CD14-positive monocyte (primary cell): ENCODE measurements at regions not wholly inside any gene's neighbourhood (a gene's known extent, or its start where the extent isn't known, plus 50 kb on each side); places are given as distances from the start of the nearest gene placed in this dataset.

Experiments
- DNase-seq, 3 donors: peaks; one replicate each; pipeline ENCODE4 v3.0.0-alpha.2; 2011 to 2022
- H2AFZ ChIP-seq: 2 replicates; pipeline ENCODE4 v1.6.0; 2012; ENCODE audit warnings: mild to moderate bottlenecking, low read depth, low read length, inconsistent platforms; ENCODE audit not compliant: insufficient read depth, poor library complexity, severe bottlenecking
- H3K27ac ChIP-seq, 2 donors: 1 replicate in 1 of 2; 2 replicates in 1 of 2; pipeline ENCODE4 v1.5.1; 2012 to 2013; ENCODE audit warnings: low read length in 2 of 2, control low read depth in 1 of 2, inconsistent platforms in 1 of 2, low read depth in 1 of 2, mild to moderate bottlenecking in 1 of 2
- H3K27me3 ChIP-seq, 2 donors: one replicate each; pipeline versions ENCODE4 v1.6.0 to v1.6.1; 2011 to 2013; ENCODE audit warnings: low read length in 2 of 2; ENCODE audit not compliant: control insufficient read depth in 2 of 2, insufficient read depth in 2 of 2
- H3K36me3 ChIP-seq, 2 donors: replicated peaks in 1 of 2; 1 replicate in 1 of 2; 2 replicates in 1 of 2; pipeline versions ENCODE4 v1.5.1 to v1.6.1; 2012 to 2013; ENCODE audit warnings: low read length in 2 of 2, control low read depth in 1 of 2, inconsistent platforms in 1 of 2, mild to moderate bottlenecking in 1 of 2; ENCODE audit not compliant: insufficient read depth in 2 of 2, control insufficient read depth in 1 of 2
- H3K4me1 ChIP-seq, 2 donors: 1 replicate in 1 of 2; 2 replicates in 1 of 2; pipeline versions ENCODE4 v1.5.1 to v1.6.1; 2012 to 2013; ENCODE audit warnings: low read length in 2 of 2, control low read depth in 1 of 2, inconsistent platforms in 1 of 2, mild to moderate bottlenecking in 1 of 2, moderate library complexity in 1 of 2; ENCODE audit not compliant: insufficient read depth in 2 of 2, control insufficient read depth in 1 of 2
- H3K4me2 ChIP-seq: replicated peaks from 2 replicates; pipeline ENCODE3; 2012; ENCODE audit warnings: low read length, moderate library complexity, mild to moderate bottlenecking; ENCODE audit not compliant: poor library complexity, severe bottlenecking; ENCODE audit errors: extremely low read depth
- H3K4me3 ChIP-seq, 3 experiments: fragments of 200-600 bp in 1 of 3; sonication (generic) in 1 of 3; replicated peaks in 1 of 3; 1 replicate in 2 of 3; 2 replicates in 1 of 3; pipeline ENCODE4 v1.5.1; 2011 to 2013; ENCODE audit warnings: low read length in 3 of 3, mild to moderate bottlenecking in 3 of 3, control low read depth in 2 of 3, low read depth in 2 of 3, inconsistent platforms in 1 of 3, moderate library complexity in 1 of 3
- H3K79me2 ChIP-seq: 2 replicates; pipeline ENCODE4 v1.6.0; 2012; ENCODE audit warnings: mild to moderate bottlenecking, control low read depth, inconsistent platforms, low read length, moderate library complexity; ENCODE audit not compliant: insufficient read depth
- H3K9ac ChIP-seq: 2 replicates; pipeline ENCODE4 v1.6.0; 2017; ENCODE audit warnings: low read length, mild to moderate bottlenecking; ENCODE audit not compliant: insufficient read depth, poor library complexity, severe bottlenecking
- H3K9me3 ChIP-seq, 2 donors: replicated peaks in 1 of 2; 1 replicate in 1 of 2; 2 replicates in 1 of 2; pipeline versions ENCODE4 v1.5.1 to v1.6.1; 2012 to 2013; ENCODE audit warnings: low read length in 2 of 2, control low read depth in 1 of 2; ENCODE audit not compliant: control insufficient read depth in 1 of 2, insufficient read depth in 1 of 2
- H4K20me1 ChIP-seq: 2 replicates; pipeline ENCODE4 v1.6.0; 2012; ENCODE audit warnings: mild to moderate bottlenecking, low read length, control low read depth, moderate library complexity; ENCODE audit not compliant: insufficient read depth
- H3K27ac Mint-ChIP-seq, 7 donors: one replicate each; pipeline ENCODE4 v1.8.0; 2020; ENCODE audit warnings: mild to moderate bottlenecking in 7 of 7, mixed read lengths in 7 of 7, moderate library complexity in 6 of 7, inconsistent platforms in 2 of 7
- H3K27me3 Mint-ChIP-seq, 3 donors: one replicate each; pipeline ENCODE4 v1.8.0; 2021 to 2022; ENCODE audit warnings: low read depth in 3 of 3, mild to moderate bottlenecking in 3 of 3, mixed read lengths in 3 of 3, moderate library complexity in 3 of 3, inconsistent platforms in 1 of 3
- H3K36me3 Mint-ChIP-seq, 2 donors: one replicate each; pipeline ENCODE4 v1.8.0; 2020; ENCODE audit warnings: mixed read lengths in 2 of 2, inconsistent platforms in 1 of 2, mild to moderate bottlenecking in 1 of 2
- H3K4me1 Mint-ChIP-seq: one replicate; pipeline ENCODE4 v1.8.0; 2020; ENCODE audit warnings: mild to moderate bottlenecking, mixed read lengths
- H3K4me3 Mint-ChIP-seq, 2 donors: one replicate each; pipeline ENCODE4 v1.8.0; 2020; ENCODE audit warnings: mild to moderate bottlenecking in 2 of 2, mixed read lengths in 2 of 2, moderate library complexity in 1 of 2
- H3K9me3 Mint-ChIP-seq, 7 donors: one replicate each; pipeline ENCODE4 v1.8.0; 2020 to 2022; ENCODE audit warnings: mixed read lengths in 7 of 7, mild to moderate bottlenecking in 6 of 7, moderate library complexity in 6 of 7, inconsistent platforms in 2 of 7
- WGBS: methylation state at CpG from one replicate; pipeline ENCODE4 v1.1.5; 2013; ENCODE audit warnings: missing lambda C conversion rate; ENCODE audit not compliant: insufficient coverage; 5-methylcytosine and 5-hydroxymethylcytosine counted together
- intact Hi-C, 2 donors: fragments of 100-400 bp; cut with micrococcal nuclease; formaldehyde crosslinking; loops; one replicate each; pipeline versions ENCODE4 v1.15.0 to v1.15.1; 2023
- TF ChIP-seq, protein P1 (sequence below): fragments of 200-600 bp; IDR thresholded peaks from one replicate; pipeline ENCODE4 v1.8.0; 2022; ENCODE audit warnings: antibody characterized with exemption, mild to moderate bottlenecking

DNA sequence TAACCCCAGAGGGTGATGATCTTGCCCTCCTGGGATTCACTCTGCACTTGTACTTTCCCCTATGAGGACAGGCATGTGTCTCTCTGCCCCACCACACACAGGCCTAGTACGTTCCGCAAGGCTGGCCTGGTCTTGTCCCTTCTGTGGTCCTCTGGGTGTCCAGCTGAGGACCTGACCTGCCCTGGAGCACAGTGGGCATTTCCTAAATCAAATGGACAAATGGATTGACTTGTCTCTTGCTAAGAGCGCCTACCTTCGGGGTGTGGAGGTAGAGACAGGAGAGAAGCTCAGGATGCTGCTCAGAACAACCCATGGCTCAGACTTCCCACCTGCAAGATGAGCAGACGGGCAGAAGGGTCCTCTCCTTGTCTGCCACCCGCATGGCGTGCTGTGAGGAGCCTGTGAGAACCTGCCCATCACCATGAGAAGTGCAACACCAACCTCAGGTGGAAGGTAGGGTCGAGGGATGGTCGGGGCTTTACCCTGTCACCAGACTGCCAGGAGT lies 133.6 kb downstream of the MYCN start:
- H3K4me2 ChIP-seq = no peak overlapping the region
- H3K9ac ChIP-seq = no peak overlapping the region
- Mint-ChIP-seq H3K4me3 (no peak overlapping the region), H3K4me1 (no peaks in the 10 kb centered on the region), H3K27ac (peak overlapping the region in 1 of 7 donors; percentile 6), H3K9me3 (peaks cover 0 to 5% (median 0%) of the 10 kb centered on the region in 7 donors), H3K36me3 (no peaks in the 10 kb centered on the region), H3K27me3 (peaks cover 0 to 10% (median 3%) of the 10 kb centered on the region in 3 donors)
- H3K79me2 ChIP-seq = no peaks in the 10 kb centered on the region
- no peaks in the 10 kb centered on the region for H4K20me1 ChIP-seq
- no peaks in the 10 kb centered on the region for H3K9me3 ChIP-seq
- H3K27ac ChIP-seq = no peak overlapping the region
- H3K27me3 ChIP-seq = no peaks in the 10 kb centered on the region
- intact Hi-C loops = no loop called here
- H3K4me3 ChIP-seq = no peak overlapping the region
- TF ChIP-seq, protein P1, sequence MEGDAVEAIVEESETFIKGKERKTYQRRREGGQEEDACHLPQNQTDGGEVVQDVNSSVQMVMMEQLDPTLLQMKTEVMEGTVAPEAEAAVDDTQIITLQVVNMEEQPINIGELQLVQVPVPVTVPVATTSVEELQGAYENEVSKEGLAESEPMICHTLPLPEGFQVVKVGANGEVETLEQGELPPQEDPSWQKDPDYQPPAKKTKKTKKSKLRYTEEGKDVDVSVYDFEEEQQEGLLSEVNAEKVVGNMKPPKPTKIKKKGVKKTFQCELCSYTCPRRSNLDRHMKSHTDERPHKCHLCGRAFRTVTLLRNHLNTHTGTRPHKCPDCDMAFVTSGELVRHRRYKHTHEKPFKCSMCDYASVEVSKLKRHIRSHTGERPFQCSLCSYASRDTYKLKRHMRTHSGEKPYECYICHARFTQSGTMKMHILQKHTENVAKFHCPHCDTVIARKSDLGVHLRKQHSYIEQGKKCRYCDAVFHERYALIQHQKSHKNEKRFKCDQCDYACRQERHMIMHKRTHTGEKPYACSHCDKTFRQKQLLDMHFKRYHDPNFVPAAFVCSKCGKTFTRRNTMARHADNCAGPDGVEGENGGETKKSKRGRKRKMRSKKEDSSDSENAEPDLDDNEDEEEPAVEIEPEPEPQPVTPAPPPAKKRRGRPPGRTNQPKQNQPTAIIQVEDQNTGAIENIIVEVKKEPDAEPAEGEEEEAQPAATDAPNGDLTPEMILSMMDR = no peak
- DNase-seq = no peak
- WGBS = 96% methylated on average over 7 of the region's 9 CpGs
- no peak overlapping the region for H2AFZ ChIP-seq
- no peaks in the 10 kb centered on the region for H3K36me3 ChIP-seq
- no peaks in the 10 kb centered on the region for H3K4me1 ChIP-seq

- no peak overlapping the region for H3K27ac ChIP-seq
- WGBS = 100% methylated on average over 2 of the region's 4 CpGs
- H3K27me3 Mint-ChIP-seq = peaks cover 0 to 7% (median 3%) of the 10 kb centered on the region in 3 donors
- H3K27me3 ChIP-seq = no peaks in the 10 kb centered on the region
- no peak overlapping the region for H3K27ac Mint-ChIP-seq
- no peaks in the 10 kb centered on the region for H3K4me1 Mint-ChIP-seq
- no peaks in the 10 kb centered on the region for H3K4me1 ChIP-seq
- no peak for DNase-seq
- H3K4me2 ChIP-seq = no peak overlapping the region
- no peaks in the 10 kb centered on the region for H3K79me2 ChIP-seq
- intact Hi-C loops = no loop called here
- H3K9me3 ChIP-seq = no peaks in the 10 kb centered on the region
- H3K4me3 ChIP-seq = no peak overlapping the region
- H2AFZ ChIP-seq = no peak overlapping the region
- no peak overlapping the region for H3K9ac ChIP-seq
- no peaks in the 10 kb centered on the region for H4K20me1 ChIP-seq
- no peaks in the 10 kb centered on the region for H3K36me3 Mint-ChIP-seq
- TF ChIP-seq, protein P1 = no peak
- H3K9me3 Mint-ChIP-seq = peaks cover 0 to 5% (median 0%) of the 10 kb centered on the region in 7 donors
- H3K36me3 ChIP-seq = no peaks in the 10 kb centered on the region
- no peak overlapping the region for H3K4me3 Mint-ChIP-seq
Measured at GRCh38 chr2:16073471-16073870, 133.1 kb downstream of the MYCN start.
